Activated T-cell treated with anti-CD3 and anti-CD28 coated beads for 48 hours (primary cell): ENCODE measurements at regions not wholly inside any gene's neighbourhood (a gene's known extent, or its start where the extent isn't known, plus 50 kb on each side); places are given as distances from the start of the nearest gene placed in this dataset.
"Not testable (repeated sequence)": the region's sequence is repeated elsewhere in the genome, so short reads cannot be mapped to it uniquely, and the experiment has no call there.

Source experiments
- DNase-seq: peaks from one replicate; pipeline ENCODE4 v3.0.0-alpha.2; 2020; ENCODE audit warnings: low read depth

- DNase-seq = no peak
These were observed 86.7 kb upstream of the SLC39A10 start for GRCh38 chr2:195570329-195570728.

GRCh38 chr2:195569255-195569654 lies 87.8 kb upstream of the SLC39A10 start:
- no peak for DNase-seq

DNA sequence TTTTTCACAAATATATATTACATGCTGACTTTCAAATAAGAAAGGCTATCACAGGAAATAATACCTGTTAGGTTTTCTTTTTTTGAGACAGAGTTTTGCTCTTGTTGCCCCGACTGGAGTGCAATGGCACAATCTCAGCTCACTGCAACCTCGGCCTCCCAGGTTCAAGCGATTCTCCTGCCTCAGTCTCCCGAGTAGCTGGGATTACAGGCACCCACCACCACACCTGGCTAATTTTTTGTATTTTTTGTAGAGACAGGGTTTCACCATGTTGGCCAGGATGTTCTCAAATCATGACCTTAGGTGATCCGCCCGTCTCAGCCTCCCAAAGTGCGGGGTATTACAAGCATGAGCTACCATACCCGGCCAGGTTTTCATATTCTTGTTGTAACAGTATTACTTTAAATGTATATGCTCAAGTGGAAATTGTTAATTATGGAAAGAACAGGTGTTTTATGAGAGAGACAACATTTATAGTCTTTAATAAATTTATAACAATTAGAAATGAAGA lies 92.3 kb upstream of the SLC39A10 start:
- not testable (repeated sequence) for DNase-seq

DNA sequence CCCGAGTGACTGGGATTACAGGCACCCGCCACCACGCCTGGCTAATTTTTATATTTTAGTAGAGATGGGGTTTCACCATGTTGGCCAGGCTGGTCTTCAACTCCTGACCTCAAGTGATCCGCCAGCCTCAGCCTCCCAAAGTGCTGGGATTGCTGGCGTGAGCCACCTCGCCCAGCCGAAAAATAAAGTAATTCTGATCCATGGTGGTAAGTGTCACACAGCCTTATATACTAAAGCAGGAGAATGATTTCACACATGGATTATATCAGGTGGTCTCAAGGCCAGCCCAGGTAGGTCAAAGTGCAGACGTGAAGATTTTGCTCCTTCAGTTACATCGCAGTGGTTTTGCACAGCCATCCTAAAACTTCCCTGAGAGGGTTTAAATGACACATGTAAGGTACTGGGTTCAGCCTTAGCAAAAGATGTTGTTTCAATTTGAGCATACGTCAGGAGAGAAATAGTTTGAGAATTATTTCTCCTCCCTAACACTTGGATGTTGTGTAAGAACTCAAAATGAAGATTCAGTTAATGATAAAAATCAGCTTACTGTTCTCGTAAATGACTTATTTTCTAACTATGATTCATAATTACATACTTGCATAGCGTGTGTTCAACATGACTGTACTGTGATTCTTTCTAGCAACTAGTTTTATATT lies 93.0 kb upstream of the SLC39A10 start:
- no peak for DNase-seq

- DNase-seq = no peak
These were observed 94.2 kb upstream of the SLC39A10 start for GRCh38 chr2:195562570-195563566.

DNA sequence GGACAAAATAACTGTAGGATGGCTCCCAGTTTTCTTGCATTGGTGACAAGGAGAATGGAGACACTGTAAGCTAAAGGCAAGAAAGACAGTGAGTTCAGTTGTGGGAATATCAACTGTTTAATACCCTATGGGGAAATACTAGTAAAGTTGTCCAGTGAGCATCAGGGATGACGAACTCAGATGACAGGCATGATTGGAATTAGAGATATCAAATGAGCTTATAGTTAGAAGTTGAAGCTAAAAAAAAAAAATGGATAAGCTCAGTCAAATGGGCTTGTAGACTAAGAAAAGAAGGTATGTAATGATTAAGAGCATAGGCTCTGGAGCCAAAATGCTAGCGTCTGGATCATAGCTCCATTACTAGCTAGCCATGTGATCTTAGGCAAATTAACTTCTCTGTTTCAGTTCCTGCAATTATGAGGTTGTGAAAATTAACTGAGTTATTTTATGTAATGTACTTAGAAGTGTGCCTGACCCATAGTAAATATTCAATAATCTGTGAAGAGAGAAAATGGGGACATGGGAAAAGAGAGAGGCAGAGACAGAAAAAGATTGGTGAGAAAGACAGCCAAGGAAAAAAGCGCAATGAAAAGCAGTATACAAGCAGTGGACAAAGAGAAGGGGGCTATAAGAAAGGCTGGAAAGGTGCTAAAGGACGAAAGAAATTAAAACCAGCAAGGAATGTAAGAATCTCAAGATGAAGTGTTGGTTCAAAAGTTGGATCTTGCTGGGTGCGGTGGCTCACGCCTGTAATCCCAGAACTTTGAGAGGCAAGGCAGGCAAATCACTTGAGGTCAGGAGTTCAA lies 95.7 kb upstream of the SLC39A10 start:
- no peak for DNase-seq

GRCh38 chr2:195560209-195560895 lies 96.7 kb upstream of the SLC39A10 start:
- no peak for DNase-seq

DNA sequence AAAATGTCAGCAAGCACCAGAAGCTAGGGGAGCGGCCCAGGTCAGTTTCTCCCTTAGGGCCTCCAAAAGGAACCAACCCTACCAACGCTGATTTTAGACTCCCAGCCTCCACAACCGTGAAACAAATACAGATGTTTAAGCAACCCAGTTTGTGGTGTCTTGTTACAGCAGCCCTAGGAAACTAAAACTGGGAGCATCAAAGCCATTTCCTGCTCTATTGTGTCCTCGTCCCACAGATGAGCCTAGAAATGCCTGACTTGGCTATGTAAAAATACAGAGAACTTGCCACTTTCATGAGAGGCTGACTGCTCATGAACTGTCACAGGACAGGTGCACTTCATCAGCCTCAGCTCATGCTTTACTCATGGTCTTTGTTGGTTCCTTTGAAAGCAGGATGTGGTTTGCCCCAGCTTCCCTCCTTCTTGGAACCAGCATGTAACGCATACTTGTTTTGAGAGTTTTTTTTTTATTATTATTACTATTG lies 97.6 kb upstream of the SLC39A10 start:
- peak; percentile 46 for DNase-seq

DNA sequence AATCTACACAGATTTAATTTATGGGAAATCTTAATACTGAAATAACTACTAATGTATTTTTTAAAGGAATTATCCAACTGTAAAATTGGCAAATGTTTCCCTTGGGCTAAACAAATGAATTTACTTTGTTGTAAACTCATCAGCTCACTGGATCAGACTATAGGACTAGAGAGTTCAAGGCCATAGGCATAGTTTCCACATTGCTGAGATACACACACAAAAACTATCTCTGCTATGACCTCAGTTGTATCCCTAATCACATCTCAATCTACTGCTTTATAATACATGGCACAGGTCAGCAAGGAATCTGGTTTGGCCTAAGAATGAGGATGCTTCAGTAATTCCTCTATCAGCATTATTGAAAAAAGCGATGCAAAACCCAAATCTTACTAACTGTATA lies 101.1 kb upstream of the SLC39A10 start:
- no peak for DNase-seq

- no peak for DNase-seq
These were observed 104.4 kb upstream of the SLC39A10 start for GRCh38 chr2:195552581-195552980.

DNA sequence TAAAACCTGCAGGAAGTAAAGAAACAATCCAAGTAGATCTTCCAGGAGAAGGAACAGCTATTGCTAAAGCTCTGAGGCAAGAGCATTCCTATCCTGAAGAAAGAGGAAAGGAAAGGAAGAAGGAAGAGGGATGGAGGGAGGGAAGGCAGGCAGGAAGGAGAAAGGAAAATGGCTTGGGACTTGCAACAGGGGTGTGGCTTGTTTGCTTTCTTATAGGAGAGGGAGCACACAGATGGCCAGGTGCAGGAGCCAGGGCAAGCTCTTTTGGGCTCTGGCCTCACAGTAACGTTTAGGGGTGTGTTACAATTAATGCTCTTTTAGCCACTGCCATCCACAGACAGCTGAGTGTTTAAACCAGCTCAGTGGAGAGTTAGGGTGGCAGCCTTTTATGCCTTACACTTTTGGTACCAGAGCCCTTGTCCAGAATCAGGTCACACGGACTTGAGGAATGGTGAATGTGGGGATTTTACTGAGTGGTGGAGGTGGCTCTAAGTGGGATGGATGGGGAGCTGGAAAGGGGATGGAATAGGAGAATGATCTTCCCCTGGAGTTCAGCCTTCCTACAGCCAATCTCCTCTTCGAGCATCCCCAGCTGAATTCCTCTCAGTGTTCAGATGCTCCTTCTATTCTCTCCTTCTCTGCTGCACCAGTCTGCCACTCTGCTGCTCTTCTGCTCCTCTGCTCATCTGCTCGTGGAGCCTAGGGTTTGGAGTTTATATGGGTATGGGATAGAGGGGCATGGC lies 108.7 kb upstream of the SLC39A10 start:
- no peak for DNase-seq

GRCh38 chr2:195547268-195547840 lies 109.7 kb upstream of the SLC39A10 start:
- DNase-seq = not testable (repeated sequence)

- no peak for DNase-seq
These were observed 111.2 kb upstream of the SLC39A10 start for GRCh38 chr2:195545811-195546210.

GRCh38 chr2:195543902-195544894 lies 112.8 kb upstream of the SLC39A10 start:
- DNase-seq = no peak

GRCh38 chr2:195543063-195543462 lies 114.0 kb upstream of the SLC39A10 start:
- no peak for DNase-seq

- DNase-seq = no peak
These were observed 115.0 kb upstream of the SLC39A10 start for GRCh38 chr2:195542067-195542466.

GRCh38 chr2:195538937-195539336 lies 118.1 kb upstream of the SLC39A10 start:
- DNase-seq = no peak

DNA sequence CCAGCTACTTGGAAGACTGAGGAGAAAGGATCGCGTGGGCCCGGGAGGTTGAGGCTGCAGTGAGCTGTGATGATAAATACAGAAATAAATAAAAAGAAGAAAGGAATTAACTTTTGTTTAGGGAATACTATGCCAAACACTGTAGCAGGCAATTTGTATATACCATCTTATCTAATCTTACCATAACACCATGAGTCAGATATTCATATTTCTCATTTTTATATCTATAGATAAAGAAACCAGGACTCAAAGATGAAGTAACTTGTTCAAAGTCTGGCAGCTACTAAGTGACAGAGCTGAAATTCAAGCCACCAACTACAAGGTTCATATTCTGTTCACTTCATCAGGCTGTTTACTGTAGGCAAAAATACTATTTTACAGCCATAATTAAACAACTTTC lies 119.2 kb upstream of the SLC39A10 start:
- DNase-seq = no peak

GRCh38 chr2:195536906-195537305 lies 120.1 kb upstream of the SLC39A10 start:
- no peak for DNase-seq
